ENCODE measurements at regions not wholly inside any gene's neighbourhood (a gene's known extent, or its start where the extent isn't known, plus 50 kb on each side); places are given as distances from the start of the nearest gene placed in this dataset.

DNA sequence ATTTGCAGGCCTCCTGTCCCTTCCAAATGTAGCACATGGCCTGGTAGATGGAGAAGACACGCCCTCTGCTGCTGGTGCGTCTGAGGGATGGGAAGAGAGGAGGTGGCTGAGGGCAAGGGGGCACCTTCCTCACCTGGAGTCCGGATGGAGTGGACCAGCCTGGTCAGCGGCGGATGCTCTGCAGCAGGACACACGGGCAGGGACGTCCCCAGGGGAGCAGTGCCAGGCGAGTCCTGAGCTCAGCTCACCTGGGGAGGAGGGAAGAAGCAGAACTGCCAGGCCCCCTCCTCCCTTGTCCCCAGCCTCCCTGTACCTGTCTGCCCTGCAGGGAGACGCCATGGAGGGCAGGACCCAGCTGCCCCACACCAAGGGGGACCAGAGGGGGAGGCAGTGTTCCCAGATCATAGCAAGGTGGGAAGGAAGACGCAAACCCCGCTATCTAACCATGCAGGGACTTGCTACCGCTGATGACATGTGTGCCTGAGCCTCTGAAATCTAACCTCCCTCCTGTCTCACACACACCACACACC is 1495.9 kb downstream of the BRD1 start:
- no peak for TF ChIP-seq ZBTB20 (tag by site-specific recombination; IDR thresholded peaks at IDR 0.05)
- no peak for TF ChIP-seq ZNF660 (tag by site-specific recombination; IDR thresholded peaks at IDR 0.05)
- TF ChIP-seq ZNF76 (tag by site-specific recombination; IDR thresholded peaks at IDR 0.05; ENCODE audit: borderline replicate concordance, low read depth) = no peak
- TF ChIP-seq ZNF335 (tag by site-specific recombination; conservative IDR thresholded peaks at IDR 0.05) = no peak
- TF ChIP-seq PRDM10 (tag by site-specific recombination; IDR thresholded peaks at IDR 0.05) = no peak
- no peak for TF ChIP-seq FEZF1 (tag by site-specific recombination; IDR thresholded peaks at IDR 0.05)
- no peak for TF ChIP-seq CTCF (tag by site-specific recombination; IDR thresholded peaks at IDR 0.05)
- TF ChIP-seq ZNF24 (tag by site-specific recombination; IDR thresholded peaks at IDR 0.05) = no peak
- no peak for TF ChIP-seq ZNF211 (tag by site-specific recombination; IDR thresholded peaks at IDR 0.05; ENCODE audit: low read depth)
- no peak for TF ChIP-seq ZNF777 (tag by site-specific recombination; IDR thresholded peaks at IDR 0.05; ENCODE audit: borderline replicate concordance)
